ENCODE measurements at regions not wholly inside any gene's neighbourhood (a gene's known extent, or its start where the extent isn't known, plus 50 kb on each side); places are given as distances from the start of the nearest gene placed in this dataset.
A peak's percentile ranks its signal among the peaks of the same experiment; 100 is the strongest.

- no peak for DNase-seq
Observed at GRCh38 chr3:118406562-118406961, 628.1 kb downstream of the IGSF11 start.

- no peak for DNase-seq
Observed at GRCh38 chr3:118408431-118408830, 626.2 kb downstream of the IGSF11 start.

- no peak for DNase-seq
Observed at GRCh38 chr3:118412503-118412902, 622.1 kb downstream of the IGSF11 start.

DNA sequence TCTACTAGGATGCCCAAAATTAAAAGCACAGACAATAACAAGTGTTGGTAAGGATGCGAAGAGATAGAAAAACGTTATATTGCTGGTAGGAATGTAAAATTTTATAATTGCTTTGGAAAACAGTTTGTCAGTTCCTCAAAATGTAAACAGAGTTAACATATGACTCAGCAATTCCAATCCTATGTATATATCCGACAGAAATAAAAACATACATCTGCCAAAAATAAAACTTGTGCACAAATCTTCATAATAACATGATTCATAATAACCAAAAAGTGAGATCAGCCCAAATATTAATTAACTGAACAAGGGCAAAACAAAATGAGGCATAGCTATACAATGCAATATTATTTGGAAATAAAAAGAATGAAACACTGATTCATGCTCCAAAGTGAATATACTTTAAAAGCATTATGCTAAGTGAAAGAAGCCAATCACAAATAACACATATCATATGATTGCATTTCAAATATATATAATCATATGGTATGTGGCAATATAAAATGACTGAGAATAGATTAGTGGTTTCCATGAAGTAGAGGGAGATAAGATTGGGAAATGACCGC, 609.3 kb downstream of the IGSF11 start:
- DNase-seq = no peak

GRCh38 chr3:118433825-118434224, 600.8 kb downstream of the IGSF11 start:
- DNase-seq = no peak

GRCh38 chr3:118435851-118436350, 598.7 kb downstream of the IGSF11 start:
- no peak for DNase-seq

GRCh38 chr3:118436697-118437262, 597.9 kb downstream of the IGSF11 start:
- DNase-seq = no peak

DNA sequence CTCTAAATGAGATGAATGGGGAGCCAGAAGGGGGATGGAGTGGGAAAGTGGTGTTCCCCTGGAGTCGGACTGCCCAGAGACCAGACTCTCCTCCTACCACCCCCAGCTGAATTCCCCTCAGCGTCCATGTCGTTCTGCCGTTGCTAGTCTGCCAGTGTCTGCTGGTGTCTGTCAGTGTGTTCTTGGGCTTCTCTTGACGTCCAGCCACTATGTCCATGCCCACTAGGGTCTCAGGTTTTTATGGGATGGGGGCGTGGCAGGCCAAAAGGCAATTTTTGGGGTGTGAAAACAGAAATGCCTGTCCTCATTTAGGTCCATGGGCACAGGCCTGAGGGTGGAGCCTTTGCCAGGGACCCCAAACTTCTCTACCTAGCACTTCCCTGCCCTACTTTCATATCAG, 589.6 kb downstream of the IGSF11 start:
- DNase-seq = no peak

DNA sequence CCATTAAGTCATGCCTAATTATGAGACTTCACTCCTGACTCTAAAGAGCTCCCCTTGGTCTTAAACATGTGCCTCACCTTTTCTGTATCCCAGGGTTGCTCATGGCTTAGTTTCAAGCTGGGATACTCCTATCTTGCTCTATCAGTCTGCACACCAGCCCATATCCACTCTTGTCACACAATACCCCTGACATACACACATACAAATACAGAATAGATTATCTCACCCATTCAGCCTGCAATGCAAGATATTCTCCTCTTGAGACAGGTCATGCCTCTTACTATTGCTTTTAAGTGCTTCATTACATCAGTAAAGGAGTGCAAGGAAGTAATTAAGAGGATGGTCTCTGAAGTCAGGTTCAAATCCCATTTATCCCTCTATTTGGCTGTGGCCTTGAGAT, 587.3 kb downstream of the IGSF11 start:
- DNase-seq = no peak

DNA sequence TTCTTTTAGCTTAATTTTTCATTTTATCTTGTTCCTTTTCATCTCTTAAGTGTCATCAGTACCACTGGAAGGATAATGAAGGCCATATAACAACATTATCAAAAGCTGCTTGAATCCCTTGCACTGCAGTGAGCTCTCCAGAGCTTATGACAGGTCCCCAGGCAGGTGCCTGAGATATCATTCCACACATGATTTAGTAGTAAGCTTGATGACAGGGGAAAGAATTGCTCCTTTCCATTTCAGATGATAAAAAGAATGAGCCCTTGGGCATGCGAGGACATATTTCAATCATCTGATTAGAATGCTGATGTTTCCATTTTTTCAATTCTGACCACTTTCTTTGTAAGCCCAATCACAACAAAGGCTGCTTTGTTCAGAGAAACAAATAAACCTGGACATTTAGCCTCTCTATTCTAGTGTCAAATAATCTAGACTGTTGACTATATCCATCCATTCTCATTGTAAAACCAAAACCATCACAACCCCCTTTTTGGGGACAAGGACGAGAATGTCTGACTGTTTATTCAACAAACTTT, 567.8 kb downstream of the IGSF11 start:
- no peak for DNase-seq

GRCh38 chr3:118468801-118469200, 565.8 kb downstream of the IGSF11 start:
- peak in 1 of 5 experiments; percentile 47 for DNase-seq

DNA sequence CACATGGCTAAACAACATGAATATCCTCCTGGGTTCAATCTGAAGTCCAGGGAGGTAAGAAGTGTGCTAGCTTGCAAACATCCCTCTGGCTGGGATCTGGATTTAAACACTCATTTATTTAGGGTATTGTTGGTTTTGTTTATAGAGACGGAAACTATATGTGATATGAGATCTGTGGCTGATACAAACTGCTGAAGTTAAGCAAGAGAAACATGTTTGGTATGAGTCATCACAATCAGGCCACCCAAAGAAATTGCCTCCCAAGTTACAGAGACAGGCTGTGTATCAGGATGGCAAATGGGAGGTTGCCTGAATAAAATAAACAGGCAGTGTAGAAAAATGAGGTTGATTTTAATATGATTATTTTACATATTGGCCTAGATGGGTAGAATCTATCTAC, 562.1 kb downstream of the IGSF11 start:
- peak in 1 of 5 experiments; percentile 71 for DNase-seq

- DNase-seq = no peak
Observed at GRCh38 chr3:118473343-118473742, 561.3 kb downstream of the IGSF11 start.

DNA sequence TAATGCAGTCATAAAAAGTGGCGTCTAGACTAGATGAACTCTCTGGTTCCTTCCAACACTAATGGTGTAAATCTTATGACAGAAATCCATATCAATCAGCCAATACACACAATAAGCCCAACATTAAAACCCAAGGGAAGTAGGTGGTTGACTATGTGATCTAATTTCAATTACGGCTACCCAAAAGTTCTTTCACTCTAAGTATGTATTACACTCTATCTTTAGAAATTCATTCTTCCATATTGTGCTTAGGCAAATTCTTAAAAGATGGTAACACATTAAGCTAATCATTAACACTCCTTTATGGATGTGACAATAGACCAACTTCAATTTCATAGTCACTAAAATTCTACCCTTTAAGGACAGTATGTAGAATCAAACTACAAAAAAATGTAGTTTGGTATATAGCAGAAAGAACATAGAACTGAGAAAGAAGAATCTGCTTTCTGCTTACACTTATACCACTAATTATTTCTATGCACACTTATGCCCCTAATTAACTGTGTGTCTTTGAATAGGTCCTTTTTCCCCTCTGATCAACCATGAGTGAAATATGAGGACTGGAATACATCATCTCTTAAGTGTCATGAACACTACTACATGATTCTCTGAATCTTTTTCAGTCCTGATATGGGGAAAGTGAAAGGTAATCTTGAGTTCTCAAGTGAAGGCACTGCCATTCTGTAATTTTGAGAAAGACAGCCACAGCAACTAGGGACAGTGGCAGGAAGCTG, 557.6 kb downstream of the IGSF11 start:
- no peak for DNase-seq

DNA sequence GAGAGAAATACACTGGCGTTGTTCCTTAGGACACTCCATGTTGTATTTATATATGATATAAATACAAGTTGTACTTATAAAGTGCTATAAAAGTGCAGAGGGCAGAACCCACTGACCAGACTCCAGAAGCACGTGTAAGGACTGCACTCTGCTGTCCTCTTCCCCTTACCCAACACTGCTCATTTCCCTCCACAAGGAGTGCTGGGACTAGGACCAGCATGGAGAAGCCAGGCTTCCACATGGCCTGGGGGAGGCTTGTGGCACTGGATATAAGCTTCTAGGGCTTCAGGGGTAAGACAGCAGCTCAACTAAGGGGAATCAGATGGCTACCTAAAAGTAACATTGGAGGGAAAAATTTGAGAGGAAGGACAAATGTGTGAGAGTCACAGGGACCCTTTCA, 556.9 kb downstream of the IGSF11 start:
- no peak for DNase-seq

GRCh38 chr3:118478706-118479276, 555.9 kb downstream of the IGSF11 start:
- no peak for DNase-seq

- DNase-seq = no peak
Observed at GRCh38 chr3:118479376-118479775, 555.3 kb downstream of the IGSF11 start.

GRCh38 chr3:118480101-118480860, 554.4 kb downstream of the IGSF11 start:
- DNase-seq = no peak

DNA sequence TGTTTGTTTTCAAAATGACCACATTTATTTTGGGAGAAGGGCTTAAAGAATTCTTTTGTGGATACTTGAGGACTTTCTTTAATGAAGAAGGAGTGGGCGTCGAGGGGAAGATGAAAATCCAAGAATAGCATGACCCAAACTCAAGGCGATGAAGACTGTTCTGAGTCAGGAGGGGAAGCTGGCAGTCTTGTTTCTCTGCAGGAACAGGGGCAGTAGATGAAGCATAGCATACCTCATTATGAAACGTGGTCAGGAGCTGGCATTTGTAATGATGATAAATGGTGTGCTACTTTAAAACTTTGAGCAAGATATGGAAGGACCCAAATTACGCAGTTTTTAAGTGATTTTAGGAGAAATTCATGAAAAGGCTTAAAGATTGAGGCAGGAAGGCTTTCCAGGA, 549.0 kb downstream of the IGSF11 start:
- no peak for DNase-seq

DNA sequence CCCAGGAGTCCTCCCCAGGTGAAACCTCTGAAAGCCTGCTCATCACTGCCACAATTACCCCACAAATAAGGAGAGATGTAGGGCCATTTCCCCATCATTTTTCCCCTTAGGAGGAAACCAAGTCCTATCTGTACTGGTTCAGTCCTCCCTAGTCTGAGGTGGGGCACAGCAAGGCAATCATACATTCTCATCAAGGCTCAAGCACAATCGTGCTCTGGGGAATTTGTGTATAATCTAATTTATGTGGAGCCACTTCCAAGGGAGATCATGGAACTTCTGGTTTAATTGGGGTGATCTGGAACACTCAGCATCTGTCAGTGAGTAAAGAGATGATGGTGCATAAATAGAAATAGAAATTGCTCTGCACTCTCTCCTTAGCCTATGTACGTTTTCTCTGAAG, 546.9 kb downstream of the IGSF11 start:
- no peak for DNase-seq

DNA sequence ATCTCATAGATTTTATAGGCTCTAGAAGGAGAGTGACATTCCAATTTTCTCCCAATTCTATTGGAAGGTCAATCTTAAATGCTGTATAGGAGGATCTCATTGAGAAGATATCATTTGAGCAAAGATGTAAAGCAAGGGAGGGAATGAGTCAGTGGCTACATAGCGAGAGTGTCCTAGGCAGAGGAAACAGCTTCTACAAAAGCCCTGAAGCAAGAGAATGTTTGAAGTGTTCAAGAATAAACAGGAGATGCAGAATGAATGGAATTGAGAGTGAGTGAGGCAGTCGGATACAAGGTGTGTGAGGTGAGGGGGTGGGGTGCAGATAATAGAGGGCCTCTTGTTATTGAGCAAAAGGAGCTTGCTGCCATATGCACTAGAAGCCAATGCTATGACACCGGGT, 545.9 kb downstream of the IGSF11 start:
- no peak for DNase-seq

- no peak for DNase-seq
Observed at GRCh38 chr3:118495206-118495605, 539.4 kb downstream of the IGSF11 start.

- no peak for DNase-seq
Observed at GRCh38 chr3:118497274-118497673, 537.4 kb downstream of the IGSF11 start.
